Neural progenitor cell (in vitro differentiated cells): ENCODE measurements at regions not wholly inside any gene's neighbourhood (a gene's known extent, or its start where the extent isn't known, plus 50 kb on each side); places are given as distances from the start of the nearest gene placed in this dataset.
"Not testable (repeated sequence)": the region's sequence is repeated elsewhere in the genome, so short reads cannot be mapped to it uniquely, and the experiment has no call there.

Experiments
- DNase-seq: peaks from one replicate; pipeline ENCODE4 v3.0.0-alpha.2; 2016; ENCODE audit warnings: low spot score
- H2AFZ ChIP-seq: fragments of 200-600 bp; sonication (generic); replicated peaks from 2 replicates; pipeline ENCODE4 v1.6.1; 2016; ENCODE audit warnings: antibody characterized with exemption
- H3F3A ChIP-seq: fragments of 200-600 bp; sonication (generic); 2 replicates; pipeline ENCODE4 v1.6.1; 2016; ENCODE audit warnings: antibody characterized with exemption, low read depth
- H3K27ac ChIP-seq: fragments of 200-600 bp; sonication (generic); 2 replicates; pipeline ENCODE4 v1.5.1; 2016; ENCODE audit warnings: mild to moderate bottlenecking
- H3K27me3 ChIP-seq: fragments of 200-600 bp; sonication (generic); 2 replicates; pipeline ENCODE4 v1.6.1; 2016; ENCODE audit warnings: mild to moderate bottlenecking, moderate library complexity
- H3K36me3 ChIP-seq: fragments of 200-600 bp; sonication (generic); 2 replicates; pipeline ENCODE4 v1.5.1; 2016
- H3K4me1 ChIP-seq: fragments of 200-600 bp; sonication (generic); 2 replicates; pipeline ENCODE4 v1.6.1; 2016; ENCODE audit warnings: mixed run types
- H3K4me2 ChIP-seq: fragments of 200-600 bp; sonication (generic); 2 replicates; pipeline ENCODE4 v1.6.1; 2016
- H3K4me3 ChIP-seq: fragments of 200-600 bp; sonication (generic); 2 replicates; pipeline ENCODE4 v1.5.1; 2016
- H3K79me2 ChIP-seq: fragments of 200-600 bp; sonication (generic); 2 replicates; pipeline ENCODE4 v1.6.1; 2016; ENCODE audit warnings: low read depth
- H3K9ac ChIP-seq: fragments of 200-600 bp; sonication (generic); 2 replicates; pipeline ENCODE4 v1.6.1; 2016
- H3K9me3 ChIP-seq: fragments of 200-600 bp; sonication (generic); 2 replicates; pipeline ENCODE4 v1.5.1; 2016; ENCODE audit warnings: low read depth
- H4K20me1 ChIP-seq: fragments of 200-600 bp; sonication (generic); 2 replicates; pipeline ENCODE4 v1.6.1; 2016; ENCODE audit warnings: low read depth
- H3K27ac Mint-ChIP-seq: 3 replicates; pipeline ENCODE4 v1.8.0; 2021; ENCODE audit warnings: mixed read lengths
- H3K27me3 Mint-ChIP-seq: 2 replicates; pipeline ENCODE4 v1.8.0; 2022; ENCODE audit warnings: low read depth, mild to moderate bottlenecking, inconsistent platforms, moderate library complexity, mixed read lengths; ENCODE audit not compliant: insufficient read depth
- H3K36me3 Mint-ChIP-seq: 3 replicates; pipeline ENCODE4 v1.8.0; 2021; ENCODE audit warnings: mixed read lengths
- H3K4me1 Mint-ChIP-seq: 3 replicates; pipeline ENCODE4 v1.8.0; 2021; ENCODE audit warnings: mixed read lengths
- H3K4me3 Mint-ChIP-seq: 3 replicates; pipeline ENCODE4 v1.8.0; 2021; ENCODE audit warnings: mild to moderate bottlenecking, moderate library complexity, mixed read lengths
- H3K9me3 Mint-ChIP-seq: 3 replicates; pipeline ENCODE4 v1.8.0; 2020; ENCODE audit warnings: mixed read lengths
- EZH2 ChIP-seq: fragments of 200-600 bp; sonication (generic); IDR thresholded peaks from 2 replicates; pipeline ENCODE4 v1.6.1; 2017; ENCODE audit warnings: antibody characterized with exemption, mild to moderate bottlenecking, moderate library complexity
- EZH2phosphoT487 ChIP-seq: fragments of 200-600 bp; sonication (generic); IDR thresholded peaks from 2 replicates; pipeline ENCODE4 v1.6.1; 2017; ENCODE audit warnings: antibody characterized with exemption
- TF ChIP-seq, protein P1 (sequence below): fragments of 200-600 bp; sonication (generic); IDR thresholded peaks from 2 replicates; pipeline ENCODE4 v1.5.1; 2017; ENCODE audit warnings: antibody characterized with exemption, mild to moderate bottlenecking

DNA sequence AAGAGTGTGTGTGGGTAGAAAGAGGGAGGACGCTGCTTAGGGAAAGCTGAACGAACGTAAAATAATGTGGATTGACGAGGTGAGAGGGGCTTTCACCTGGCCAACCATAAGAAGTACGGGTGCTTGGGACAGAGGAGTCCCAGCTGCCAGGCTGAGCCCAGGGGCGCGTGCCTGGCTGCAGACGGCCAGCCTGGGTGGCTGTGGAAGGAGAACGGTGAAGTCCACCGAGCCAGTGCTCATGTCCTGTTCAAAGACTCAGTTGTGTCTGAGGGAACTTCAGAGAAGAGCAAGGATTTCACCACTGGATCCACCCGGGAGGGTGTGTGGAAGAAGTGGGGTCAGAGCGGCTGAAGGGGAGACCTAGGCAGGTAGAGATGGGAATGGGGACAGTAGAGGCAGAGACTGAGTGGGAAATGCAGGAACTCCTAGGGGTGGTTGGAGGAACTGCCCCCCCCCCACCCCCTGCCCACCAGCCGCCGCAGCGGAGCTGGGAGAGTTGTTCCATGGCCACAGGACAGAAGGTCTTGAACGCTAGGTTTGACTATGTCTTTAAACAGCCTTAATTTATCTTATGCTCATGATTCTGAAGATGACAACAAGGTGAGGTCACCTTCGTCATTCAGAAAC lies 68.1 kb upstream of the TBXT start:
- Histone ChIP-seq H3K79me2 (no peaks in the 10 kb centered on the region), H3K27ac (no peak overlapping the region), H3K9ac (no peak overlapping the region), H3F3A (peaks cover 6% of the 10 kb centered on the region), H3K4me3 (no peak overlapping the region), H3K4me1 (peaks cover 10% of the 10 kb centered on the region), H2AFZ (no peak overlapping the region), H3K4me2 (no peak overlapping the region), H3K9me3 (no peaks in the 10 kb centered on the region), H3K27me3 (no peaks in the 10 kb centered on the region), H3K36me3 (no peaks in the 10 kb centered on the region), H4K20me1 (no peaks in the 10 kb centered on the region)
- peak overlapping the region; percentile 42 for H3K27ac Mint-ChIP-seq
- H3K4me1 Mint-ChIP-seq, result peaks cover 12% of the 10 kb centered on the region
- TF ChIP-seq EZH2phosphoT487, result no peak
- TF ChIP-seq, protein P1, sequence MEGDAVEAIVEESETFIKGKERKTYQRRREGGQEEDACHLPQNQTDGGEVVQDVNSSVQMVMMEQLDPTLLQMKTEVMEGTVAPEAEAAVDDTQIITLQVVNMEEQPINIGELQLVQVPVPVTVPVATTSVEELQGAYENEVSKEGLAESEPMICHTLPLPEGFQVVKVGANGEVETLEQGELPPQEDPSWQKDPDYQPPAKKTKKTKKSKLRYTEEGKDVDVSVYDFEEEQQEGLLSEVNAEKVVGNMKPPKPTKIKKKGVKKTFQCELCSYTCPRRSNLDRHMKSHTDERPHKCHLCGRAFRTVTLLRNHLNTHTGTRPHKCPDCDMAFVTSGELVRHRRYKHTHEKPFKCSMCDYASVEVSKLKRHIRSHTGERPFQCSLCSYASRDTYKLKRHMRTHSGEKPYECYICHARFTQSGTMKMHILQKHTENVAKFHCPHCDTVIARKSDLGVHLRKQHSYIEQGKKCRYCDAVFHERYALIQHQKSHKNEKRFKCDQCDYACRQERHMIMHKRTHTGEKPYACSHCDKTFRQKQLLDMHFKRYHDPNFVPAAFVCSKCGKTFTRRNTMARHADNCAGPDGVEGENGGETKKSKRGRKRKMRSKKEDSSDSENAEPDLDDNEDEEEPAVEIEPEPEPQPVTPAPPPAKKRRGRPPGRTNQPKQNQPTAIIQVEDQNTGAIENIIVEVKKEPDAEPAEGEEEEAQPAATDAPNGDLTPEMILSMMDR, result no peak
- TF ChIP-seq EZH2, result no peak
- no peak for DNase-seq
- H3K4me3 Mint-ChIP-seq, result no peak overlapping the region
- no peaks in the 10 kb centered on the region for H3K9me3 Mint-ChIP-seq
- H3K27me3 Mint-ChIP-seq, result peaks cover 8% of the 10 kb centered on the region
- H3K36me3 Mint-ChIP-seq, result no peaks in the 10 kb centered on the region

DNA sequence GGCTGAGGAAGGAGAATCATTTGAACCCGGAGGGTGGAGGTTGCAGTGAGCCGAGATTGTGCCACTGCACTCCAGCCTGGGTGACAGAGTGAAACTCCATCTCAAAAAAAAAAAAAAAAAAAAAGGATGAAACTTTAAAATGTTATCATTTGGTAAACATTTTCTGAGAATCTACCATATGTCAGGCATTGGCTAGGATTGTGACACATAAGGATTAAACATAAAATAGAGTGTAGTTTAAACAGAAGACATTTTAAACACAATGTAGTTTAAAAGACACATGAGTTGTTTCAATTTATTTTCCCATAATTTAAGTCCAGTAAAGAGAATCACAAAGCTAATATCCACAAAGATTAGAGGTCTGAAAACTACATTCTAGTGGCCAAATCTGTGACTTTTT lies 63.5 kb upstream of the TBXT start:
- H3K27ac ChIP-seq, H3K9me3 Mint-ChIP-seq, H3K9me3 ChIP-seq, H3K4me1 Mint-ChIP-seq, DNase-seq, H3K4me2 ChIP-seq, H4K20me1 ChIP-seq, H3K4me3 Mint-ChIP-seq, H3K27ac Mint-ChIP-seq, H3K36me3 Mint-ChIP-seq, H2AFZ ChIP-seq, H3K36me3 ChIP-seq, H3K4me3 ChIP-seq, H3F3A ChIP-seq, H3K79me2 ChIP-seq, H3K4me1 ChIP-seq, H3K9ac ChIP-seq, H3K27me3 Mint-ChIP-seq: not testable (repeated sequence)
- H3K27me3 ChIP-seq, result peaks cover 36% of the 10 kb centered on the region

DNA sequence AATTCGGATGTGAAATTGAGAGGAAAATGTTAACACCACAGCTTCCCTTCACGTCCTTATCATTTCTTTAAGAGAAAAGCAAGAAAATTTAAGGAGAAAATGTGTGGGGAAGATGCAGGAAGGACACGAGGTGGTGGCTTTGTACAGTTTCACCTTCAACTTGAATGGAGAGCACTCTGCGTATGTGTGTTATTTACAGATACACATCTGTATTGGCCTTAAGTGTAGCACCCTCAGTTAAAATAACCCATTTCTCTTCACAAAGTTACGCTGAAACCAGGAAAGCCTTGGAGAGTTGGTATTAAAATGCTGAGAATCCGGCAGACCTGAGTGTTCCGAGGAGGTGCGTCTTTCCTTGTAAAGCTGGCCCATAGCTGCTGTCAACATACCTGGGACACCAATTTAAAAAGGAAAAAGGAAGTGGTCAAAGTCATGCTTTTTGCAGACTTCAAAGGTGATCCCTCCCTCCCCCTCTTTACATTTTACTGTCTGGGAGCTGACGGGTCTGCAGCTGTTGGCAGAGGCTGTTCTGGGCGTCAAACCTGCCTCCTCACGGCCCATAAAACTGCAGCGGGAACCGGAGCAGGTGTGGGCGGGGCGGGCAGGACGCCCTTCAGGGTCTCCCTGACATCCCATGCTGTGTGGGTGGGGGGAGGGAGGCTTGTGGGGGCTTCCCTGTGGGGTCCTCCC lies 61.3 kb upstream of the TBXT start:
- TF ChIP-seq EZH2phosphoT487, result no peak
- TF ChIP-seq, protein P1, result no peak
- no peak for TF ChIP-seq EZH2
- no peaks in the 10 kb centered on the region for H3K4me1 Mint-ChIP-seq
- Histone ChIP-seq H3K9ac (no peak overlapping the region), H2AFZ (no peak overlapping the region), H3K4me3 (no peak overlapping the region), H3F3A (no peaks in the 10 kb centered on the region), H3K4me2 (no peak overlapping the region), H3K79me2 (no peaks in the 10 kb centered on the region), H3K9me3 (no peaks in the 10 kb centered on the region), H3K27me3 (peaks cover 36% of the 10 kb centered on the region), H3K27ac (no peak overlapping the region), H3K36me3 (no peaks in the 10 kb centered on the region), H4K20me1 (no peaks in the 10 kb centered on the region), H3K4me1 (no peaks in the 10 kb centered on the region)
- no peak overlapping the region for H3K4me3 Mint-ChIP-seq
- no peaks in the 10 kb centered on the region for H3K36me3 Mint-ChIP-seq
- H3K27ac Mint-ChIP-seq, result no peak overlapping the region
- H3K9me3 Mint-ChIP-seq, result peaks cover 3% of the 10 kb centered on the region
- H3K27me3 Mint-ChIP-seq, result peaks cover 8% of the 10 kb centered on the region
- DNase-seq, result no peak

DNA sequence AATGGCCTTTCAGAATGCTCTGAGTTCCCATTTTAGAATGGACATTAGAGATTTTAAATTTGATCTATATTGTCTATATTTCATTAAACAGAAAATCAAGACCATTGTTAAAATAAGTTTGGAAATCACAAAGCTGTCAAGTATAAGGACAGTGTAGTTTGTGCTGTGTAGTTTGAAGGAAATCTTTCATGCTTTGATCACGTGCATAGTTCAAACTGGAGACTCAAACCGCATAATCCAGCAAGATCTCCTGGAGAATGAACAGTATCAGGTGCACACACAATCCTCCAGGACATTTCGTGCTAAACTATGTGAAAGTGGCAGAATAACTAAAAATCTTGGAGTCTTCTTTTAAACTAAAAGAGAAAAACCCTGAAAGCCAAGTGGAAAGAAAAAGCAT lies 60.8 kb upstream of the TBXT start:
- Histone ChIP-seq H3F3A (no peaks in the 10 kb centered on the region), H3K9ac (no peak overlapping the region), H4K20me1 (no peaks in the 10 kb centered on the region), H3K4me2 (no peak overlapping the region), H3K9me3 (no peaks in the 10 kb centered on the region), H3K79me2 (no peaks in the 10 kb centered on the region), H3K4me3 (no peak overlapping the region), H3K4me1 (no peaks in the 10 kb centered on the region), H3K27ac (no peak overlapping the region), H3K27me3 (peaks cover 36% of the 10 kb centered on the region), H2AFZ (no peak overlapping the region), H3K36me3 (no peaks in the 10 kb centered on the region)
- peaks cover 3% of the 10 kb centered on the region for H3K9me3 Mint-ChIP-seq
- TF ChIP-seq EZH2phosphoT487, result no peak
- TF ChIP-seq, protein P1, result no peak
- TF ChIP-seq EZH2, result no peak
- H3K4me3 Mint-ChIP-seq, result no peak overlapping the region
- H3K27ac Mint-ChIP-seq, result no peak overlapping the region
- H3K27me3 Mint-ChIP-seq, result peaks cover 8% of the 10 kb centered on the region
- DNase-seq, result no peak
- peaks cover 1% of the 10 kb centered on the region for H3K4me1 Mint-ChIP-seq
- H3K36me3 Mint-ChIP-seq, result no peaks in the 10 kb centered on the region
